ENCODE measurements at regions not wholly inside any gene's neighbourhood (a gene's known extent, or its start where the extent isn't known, plus 50 kb on each side); places are given as distances from the start of the nearest gene placed in this dataset.

GRCh38 chr4:180603791-180604190, 1639.4 kb upstream of the TENM3 start:
- ChIA-PET RAD21 (ENCODE audit: low non-redundant PET in 1 of 2, low total read pairs in 2 of 2, uncharacterized antibody in 2 of 2, unreplicated experiment in 2 of 2) (no interaction called here), POLR2A (no interaction called here), CTCF (no interaction called here)
- no peak for ATAC-seq
- BruUV-seq (replicated peaks): no TSS peak
- intact Hi-C loops (cut with micrococcal nuclease): no loop called here
- Histone ChIP-seq H3K9ac (ENCODE audit: low read length) (no peak overlapping the region), H3K27ac (ENCODE audit: low read depth, low read length) (no peak overlapping the region), H4K20me1 (ENCODE audit: insufficient read depth) (no peaks in the 10 kb centered on the region), H2AFZ (ENCODE audit: low read depth, low read length, poor library complexity, severe bottlenecking) (no peak overlapping the region), H3K79me2 (ENCODE audit: insufficient read depth, low read length) (no peaks in the 10 kb centered on the region), H3K4me3 (replicated peaks in 1 of 2; ENCODE audit: low read depth in 1 of 2, low read length in 2 of 2) (no peak overlapping the region), H3K9me2 (ENCODE audit: insufficient read depth) (no peaks in the 10 kb centered on the region), H3K27me3 (ENCODE audit: insufficient read depth, low read length) (no peaks in the 10 kb centered on the region), H3K4me1 (ENCODE audit: control insufficient read depth in 1 of 2, insufficient read depth in 2 of 2, low read length in 2 of 2) (no peaks in the 10 kb centered on the region), H3K36me3 (ENCODE audit: control insufficient read depth in 1 of 2, insufficient read depth in 2 of 2, low read length in 2 of 2) (no peaks in the 10 kb centered on the region), H3K9me3 (ENCODE audit: control insufficient read depth in 1 of 2, insufficient read depth in 1 of 2, low read depth in 1 of 2, low read length in 2 of 2) (no peaks in the 10 kb centered on the region), H3K4me2 (ENCODE audit: low read length) (no peak overlapping the region)
- TF ChIP-seq ZFX (IDR thresholded peaks at IDR 0.05) (no peak), SP1 (IDR thresholded peaks at IDR 0.05; ENCODE audit: low read depth) (no peak), EZH2 (IDR thresholded peaks at IDR 0.05) (no peak), POLR2A (IDR thresholded peaks at IDR 0.05; ENCODE audit: borderline replicate concordance, extremely low read depth, insufficient read depth, insufficient read length) (no peak), EZH2phosphoT487 (IDR thresholded peaks at IDR 0.05; ENCODE audit: borderline replicate concordance) (no peak), CTCF (IDR thresholded peaks at IDR 0.05 in 2 of 3, conservative IDR thresholded peaks at IDR 0.05 in 1 of 3; ENCODE audit: borderline replicate concordance in 1 of 3, insufficient read depth in 1 of 3, low read depth in 2 of 3, low read length in 2 of 3) (no peak), RAD21 (IDR thresholded peaks at IDR 0.05; ENCODE audit: low read depth) (no peak), CBX3 (IDR thresholded peaks at IDR 0.05; ENCODE audit: low read depth) (no peak), TCF7L2 (IDR thresholded peaks at IDR 0.05; ENCODE audit: borderline replicate concordance, extremely low read depth, insufficient read depth, insufficient read length) (no peak), EGR1 (IDR thresholded peaks at IDR 0.05; ENCODE audit: low read depth) (no peak)
- no peak for DNase-seq (ENCODE audit: low read depth, low spot score)

GRCh38 chr4:180610324-180610723, 1632.9 kb upstream of the TENM3 start:
- Histone ChIP-seq H3K9me3 (ENCODE audit: control insufficient read depth in 1 of 2, insufficient read depth in 1 of 2, low read depth in 1 of 2, low read length in 2 of 2) (no peaks in the 10 kb centered on the region), H3K4me1 (ENCODE audit: control insufficient read depth in 1 of 2, insufficient read depth in 2 of 2, low read length in 2 of 2) (no peaks in the 10 kb centered on the region), H3K9me2 (ENCODE audit: insufficient read depth) (no peaks in the 10 kb centered on the region), H3K9ac (ENCODE audit: low read length) (no peak overlapping the region), H2AFZ (ENCODE audit: low read depth, low read length, poor library complexity, severe bottlenecking) (no peak overlapping the region), H3K4me3 (replicated peaks in 1 of 2; ENCODE audit: low read depth in 1 of 2, low read length in 2 of 2) (no peak overlapping the region), H3K79me2 (ENCODE audit: insufficient read depth, low read length) (no peaks in the 10 kb centered on the region), H3K27me3 (ENCODE audit: insufficient read depth, low read length) (no peaks in the 10 kb centered on the region), H3K36me3 (ENCODE audit: control insufficient read depth in 1 of 2, insufficient read depth in 2 of 2, low read length in 2 of 2) (no peaks in the 10 kb centered on the region), H3K4me2 (ENCODE audit: low read length) (no peak overlapping the region), H3K27ac (ENCODE audit: low read depth, low read length) (no peak overlapping the region), H4K20me1 (ENCODE audit: insufficient read depth) (no peaks in the 10 kb centered on the region)
- BruUV-seq (replicated peaks): no TSS peak
- no peak for TF ChIP-seq SP1 (IDR thresholded peaks at IDR 0.05; ENCODE audit: low read depth)
- DNase-seq (ENCODE audit: low read depth, low spot score): no peak
- ChIA-PET POLR2A (no interaction called here), CTCF (no interaction called here), RAD21 (ENCODE audit: low non-redundant PET in 1 of 2, low total read pairs in 2 of 2, uncharacterized antibody in 2 of 2, unreplicated experiment in 2 of 2) (no interaction called here)
- no peak for ATAC-seq
- intact Hi-C loops (cut with micrococcal nuclease): no loop called here

All from HCT116 (cell line).